ENCODE measurements at regions not wholly inside any gene's neighbourhood (a gene's known extent, or its start where the extent isn't known, plus 50 kb on each side); places are given as distances from the start of the nearest gene placed in this dataset.
"Not testable (repeated sequence)": the region's sequence is repeated elsewhere in the genome, so short reads cannot be mapped to it uniquely, and the experiment has no call there.

GRCh38 chr5:7105358-7105757 is 290.6 kb upstream of the ADCY2 start:
- DNase-seq, result no peak

- DNase-seq, result no peak
Observed at GRCh38 chr5:7117961-7118360, 278.0 kb upstream of the ADCY2 start.

- no peak for DNase-seq
Observed at GRCh38 chr5:7131680-7132079, 264.3 kb upstream of the ADCY2 start.

DNA sequence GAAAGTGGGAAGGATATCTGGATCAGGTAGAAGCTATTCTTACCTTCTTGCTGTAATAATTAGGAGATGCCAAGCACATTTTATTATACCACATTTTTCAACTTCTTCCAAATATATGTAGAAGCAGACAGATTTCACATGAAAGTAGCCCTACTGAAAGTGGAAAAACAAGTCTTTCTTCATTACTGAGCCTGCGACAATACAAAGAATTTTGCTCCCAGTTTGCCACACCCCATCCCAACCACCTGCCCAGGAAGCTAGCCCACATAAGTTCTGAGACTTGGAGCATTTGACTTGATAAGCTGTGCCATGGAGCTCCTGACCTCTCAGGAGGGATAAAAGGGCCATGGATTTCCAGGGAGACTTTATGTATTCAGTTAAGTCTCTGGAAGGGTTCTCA is 249.1 kb upstream of the ADCY2 start:
- no peak for DNase-seq

GRCh38 chr5:7157083-7157482 is 238.9 kb upstream of the ADCY2 start:
- no peak for DNase-seq

DNA sequence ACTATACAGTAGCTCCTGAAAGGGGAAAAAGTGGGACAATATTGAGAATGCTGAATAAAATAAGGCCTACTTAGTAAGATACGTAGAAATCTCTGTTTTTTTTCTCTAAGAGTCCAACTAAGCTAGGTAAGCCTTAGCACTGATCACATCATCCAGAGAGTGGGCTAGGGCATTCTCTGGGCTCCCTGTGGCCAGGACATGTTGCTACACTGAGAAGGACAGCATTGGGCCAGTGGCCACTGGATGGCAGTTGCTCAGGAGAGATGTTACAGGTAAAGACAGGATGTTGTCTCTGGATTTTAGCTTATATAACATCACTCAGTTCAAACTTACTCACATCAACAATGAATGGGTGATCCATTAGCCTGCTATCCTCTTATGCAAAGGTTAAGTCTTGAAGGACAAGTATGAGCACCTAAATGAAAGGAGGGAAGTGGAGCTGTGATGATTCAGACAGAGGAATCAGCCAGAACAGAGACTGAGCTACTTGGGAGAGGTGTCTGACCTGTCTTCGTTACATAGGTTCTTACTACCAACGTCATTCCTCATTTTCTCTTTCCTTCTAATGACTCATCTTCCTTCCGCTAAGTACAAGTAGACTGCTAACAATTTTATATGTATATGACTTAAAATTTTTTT is 226.6 kb upstream of the ADCY2 start:
- DNase-seq, result no peak

DNA sequence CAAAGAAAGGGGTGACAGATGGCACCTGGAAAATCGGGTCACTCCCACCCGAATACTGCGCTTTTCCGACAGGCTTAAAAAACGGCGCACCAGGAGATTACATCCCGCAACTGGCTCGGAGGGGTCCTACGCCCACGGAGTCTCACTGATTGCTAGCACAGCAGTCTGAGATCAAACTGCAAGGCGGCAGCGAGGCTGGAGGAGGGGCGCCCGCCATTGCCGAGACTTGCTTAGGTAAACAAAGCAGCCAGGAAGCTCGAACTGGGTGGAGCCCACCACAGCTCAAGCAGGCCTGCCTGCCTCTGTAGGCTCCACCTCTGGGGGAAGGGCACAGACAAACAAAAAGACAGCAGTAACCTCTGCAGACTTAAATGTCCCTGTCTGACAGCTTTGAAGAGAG is 225.2 kb upstream of the ADCY2 start:
- not testable (repeated sequence) for DNase-seq

DNA sequence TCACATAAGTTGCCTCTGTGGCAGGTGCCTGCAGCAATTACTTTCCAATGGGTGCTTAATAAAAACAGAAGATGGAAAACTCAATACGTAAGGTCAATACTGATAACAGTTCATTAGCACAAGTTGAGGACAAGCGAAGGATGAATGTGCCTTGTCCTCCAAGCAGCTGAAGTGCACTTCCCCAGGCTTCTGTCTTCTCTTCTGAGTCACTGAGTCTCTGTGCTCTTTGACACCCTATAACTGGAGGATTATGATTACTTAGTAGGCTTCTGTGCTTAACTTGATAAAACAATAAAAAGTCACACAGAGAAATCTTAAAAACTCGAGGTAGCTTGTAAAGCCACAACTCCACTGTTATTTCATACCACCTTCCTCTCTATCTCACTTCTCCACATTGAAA is 216.6 kb upstream of the ADCY2 start:
- no peak for DNase-seq

DNA sequence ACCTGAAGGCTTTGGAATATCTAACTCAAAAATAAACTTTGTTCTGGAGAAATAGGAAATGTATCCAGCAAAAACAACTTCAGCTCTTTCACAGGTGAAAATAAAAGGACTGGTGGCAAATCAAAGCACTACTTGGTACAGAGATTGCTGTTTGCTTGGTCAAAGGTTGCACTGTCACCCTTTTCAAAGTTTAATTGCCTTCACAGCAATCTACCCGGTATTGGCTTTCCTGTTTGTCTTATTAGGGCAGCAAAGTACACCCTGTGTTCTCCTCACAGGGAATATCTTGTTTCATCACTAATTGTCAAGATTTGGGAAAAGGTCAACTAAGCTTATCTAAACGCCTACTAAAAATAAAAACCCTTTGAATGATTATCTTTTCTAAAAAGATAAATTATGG is 214.1 kb upstream of the ADCY2 start:
- no peak for DNase-seq

GRCh38 chr5:7185742-7186141 is 210.2 kb upstream of the ADCY2 start:
- no peak for DNase-seq

- DNase-seq, result no peak
Observed at GRCh38 chr5:7186818-7187217, 209.1 kb upstream of the ADCY2 start.

DNA sequence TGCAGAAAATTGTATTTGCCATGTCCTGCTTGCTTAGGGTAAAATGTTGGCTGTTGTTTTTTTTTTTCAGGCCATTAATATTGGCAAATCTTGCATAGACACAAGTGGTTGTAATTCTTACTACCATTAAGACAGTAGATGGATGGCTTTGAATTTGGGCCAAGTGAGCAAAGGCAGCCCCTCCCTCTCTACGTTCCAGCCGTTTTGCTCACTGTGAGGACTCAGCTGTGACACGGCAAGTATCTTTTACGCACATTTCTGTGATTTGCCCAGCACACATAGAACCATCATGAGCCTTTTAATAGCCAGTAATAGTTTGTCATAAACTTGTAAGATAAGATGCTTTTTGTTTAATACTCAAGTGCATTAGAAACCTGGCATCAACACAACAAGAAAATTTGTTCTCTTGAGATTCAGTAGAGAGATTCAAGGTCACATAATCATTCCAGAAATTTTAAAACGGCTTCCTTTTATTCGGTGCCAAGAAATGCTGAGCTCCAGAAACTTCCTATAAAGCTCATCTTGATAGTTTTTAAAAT is 205.2 kb upstream of the ADCY2 start:
- no peak for DNase-seq

GRCh38 chr5:7192016-7192415 is 203.9 kb upstream of the ADCY2 start:
- no peak for DNase-seq

DNA sequence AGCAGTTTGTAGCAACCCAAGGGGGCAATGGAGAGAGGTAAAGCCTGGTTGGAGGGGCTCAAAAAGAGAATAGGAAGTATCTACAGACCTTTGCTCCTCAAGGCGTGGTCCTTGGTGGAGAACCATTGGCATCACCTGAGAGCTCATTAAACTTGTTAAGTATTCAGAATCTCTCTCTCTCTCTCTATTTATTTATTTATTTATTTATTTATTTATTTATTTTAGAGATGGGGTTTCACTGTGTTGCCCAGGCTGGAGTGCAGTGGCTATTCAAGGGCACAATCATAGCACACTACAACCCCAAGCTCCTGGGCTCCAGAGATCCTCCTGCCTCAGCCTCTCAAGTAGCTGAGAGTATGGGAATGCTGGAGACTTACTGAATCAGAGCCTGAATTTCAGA is 193.1 kb upstream of the ADCY2 start:
- DNase-seq, result no peak

DNA sequence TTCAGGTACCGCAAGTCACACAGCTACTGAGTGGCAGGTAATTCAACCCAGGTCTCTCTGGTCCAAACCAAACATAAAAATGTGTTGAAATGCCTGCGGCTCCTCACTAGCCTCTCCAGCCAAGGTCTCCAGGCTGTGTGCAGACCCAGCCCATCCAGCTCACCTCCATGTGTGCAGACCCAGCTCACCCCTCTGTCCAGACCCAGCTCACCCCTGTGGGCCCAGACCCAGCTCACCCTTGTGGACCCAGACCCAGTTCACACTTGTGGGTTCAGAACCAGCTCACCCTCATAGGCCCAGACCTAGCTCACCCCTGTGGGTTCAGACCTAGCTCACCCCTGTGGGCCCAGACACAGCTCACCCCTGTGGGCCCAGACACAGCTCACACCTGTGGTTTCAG is 188.0 kb upstream of the ADCY2 start:
- no peak for DNase-seq

DNA sequence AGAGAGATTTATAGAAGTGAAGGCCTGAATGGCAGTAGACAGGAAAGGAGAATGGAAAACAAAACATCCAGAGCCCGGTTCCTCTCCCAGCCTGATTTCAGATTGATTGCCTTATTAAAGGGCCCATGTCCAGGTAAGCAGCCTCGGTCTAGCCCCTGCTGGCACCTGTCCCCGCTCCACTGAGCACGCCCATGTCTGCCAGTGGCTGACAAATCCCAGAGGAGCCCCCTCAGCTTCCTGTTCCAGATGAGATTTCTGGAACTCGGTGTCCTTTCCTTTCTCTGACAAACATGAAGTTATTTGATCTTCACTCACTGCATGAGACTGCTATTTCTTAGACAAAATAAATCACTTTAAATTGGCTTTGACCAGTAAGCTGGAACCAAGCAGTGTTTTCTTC is 187.0 kb upstream of the ADCY2 start:
- DNase-seq, result no peak

GRCh38 chr5:7209658-7210057 is 186.3 kb upstream of the ADCY2 start:
- DNase-seq, result no peak

DNA sequence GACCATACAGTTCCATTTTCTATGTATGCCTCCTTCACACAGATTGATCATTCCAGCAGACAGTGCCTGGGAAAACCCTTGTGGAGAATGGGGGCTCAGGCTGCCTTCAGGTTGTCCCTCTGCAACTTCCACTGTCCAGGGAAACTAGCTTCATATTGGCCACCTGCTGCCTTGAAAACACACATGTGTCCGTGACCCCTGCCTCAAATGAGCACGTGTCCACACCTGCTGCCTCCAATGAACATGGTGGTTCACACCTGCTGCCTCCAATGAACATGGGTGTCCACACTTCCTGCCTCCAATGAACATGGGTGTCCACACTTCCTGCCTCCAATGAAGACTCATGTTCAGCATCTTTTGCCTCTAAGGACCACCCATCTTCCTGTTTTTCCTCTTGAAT is 185.4 kb upstream of the ADCY2 start:
- no peak for DNase-seq

DNA sequence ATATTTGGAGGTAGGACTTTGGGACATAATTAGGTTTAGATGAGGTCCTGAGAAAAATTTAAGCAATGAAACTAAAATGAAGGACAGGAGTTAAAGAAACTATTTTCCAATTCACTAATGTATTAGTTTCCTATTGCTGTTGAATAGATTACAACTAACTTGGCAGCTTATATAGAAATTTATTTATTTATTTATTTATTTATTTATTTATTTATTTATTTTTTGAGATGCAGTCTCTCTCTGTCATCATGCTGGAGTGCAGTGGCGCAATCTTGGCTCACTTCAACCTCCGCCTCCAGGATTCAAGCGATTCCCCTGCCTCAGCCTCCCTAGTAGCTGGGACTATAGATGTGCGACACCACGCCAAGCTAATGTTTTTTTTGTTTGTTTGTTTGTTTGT is 182.4 kb upstream of the ADCY2 start:
- DNase-seq, result no peak

GRCh38 chr5:7214906-7215416 is 181.0 kb upstream of the ADCY2 start:
- DNase-seq, result no peak

DNA sequence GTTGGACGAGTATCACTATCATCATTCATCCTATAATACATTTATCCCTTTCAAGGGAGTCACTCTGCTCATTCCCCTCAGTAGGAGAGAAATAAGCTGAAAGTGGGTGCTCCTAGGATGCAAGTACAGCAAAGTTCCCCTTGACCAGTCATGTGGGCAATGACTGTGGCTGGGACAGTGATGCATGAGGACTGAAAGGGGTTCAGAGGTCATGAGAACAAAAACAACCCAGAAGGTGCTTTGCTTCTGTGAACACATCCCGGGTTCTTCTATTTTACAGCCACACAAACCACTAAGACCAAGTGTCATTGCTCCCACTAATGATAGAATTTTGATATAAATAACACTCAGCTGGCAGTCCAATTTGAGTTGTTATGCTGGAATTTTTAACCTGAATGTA is 177.8 kb upstream of the ADCY2 start:
- no peak for DNase-seq

DNA sequence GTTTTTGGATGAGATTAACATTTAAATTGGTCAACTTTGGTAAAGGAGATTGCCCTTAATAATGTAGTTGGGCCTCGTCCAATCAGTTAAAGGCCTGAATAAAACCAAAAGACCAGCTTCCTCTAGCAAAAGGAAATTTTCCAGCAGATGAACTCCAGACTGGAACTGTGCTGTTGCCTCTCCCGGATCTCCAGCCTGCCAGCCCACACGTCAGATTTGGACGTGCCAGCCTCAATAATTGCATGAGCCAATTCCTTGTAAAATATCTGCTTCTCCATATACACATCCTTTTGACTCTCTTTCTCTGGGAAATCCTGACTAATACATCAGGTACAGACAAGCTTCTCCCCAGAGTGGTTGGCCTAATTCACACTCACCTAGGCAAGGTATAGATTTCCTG is 175.8 kb upstream of the ADCY2 start:
- DNase-seq, result no peak

DNA sequence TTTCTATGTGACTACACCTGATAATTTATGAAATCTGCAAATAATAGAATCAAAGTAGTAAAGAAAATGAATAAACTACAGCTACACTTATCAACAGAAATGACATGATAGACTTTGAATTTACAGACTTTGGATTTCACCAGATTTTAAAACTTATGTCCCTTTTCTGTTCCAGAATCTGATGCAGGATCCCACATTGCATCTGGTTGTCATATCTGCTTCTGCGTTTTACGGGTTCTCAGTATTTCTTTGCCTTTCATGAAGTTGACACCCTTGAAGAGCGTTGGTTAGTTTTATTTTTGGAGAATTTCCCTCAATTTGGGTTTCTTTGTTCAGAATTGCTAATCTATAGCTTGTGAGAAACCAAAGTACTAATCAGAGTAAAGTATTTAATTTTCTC is 174.9 kb upstream of the ADCY2 start:
- no peak for DNase-seq

- DNase-seq, result no peak
Observed at GRCh38 chr5:7225826-7226225, 170.1 kb upstream of the ADCY2 start.

GRCh38 chr5:7242118-7242710 is 153.7 kb upstream of the ADCY2 start:
- no peak for DNase-seq
